Effector memory CD8-positive, alpha-beta T cell (primary cell): ENCODE measurements at regions not wholly inside any gene's neighbourhood (a gene's known extent, or its start where the extent isn't known, plus 50 kb on each side); places are given as distances from the start of the nearest gene placed in this dataset.
"Not testable (repeated sequence)": the region's sequence is repeated elsewhere in the genome, so short reads cannot be mapped to it uniquely, and the experiment has no call there.

Experiments
- ATAC-seq: fragments of 150-1000 bp; cut with Tn5 transposase; replicated peaks from 2 replicates; pipeline ENCODE4 v1.10.0; 2021; ENCODE audit warnings: mild to moderate bottlenecking, moderate library complexity
- DNase-seq, 3 experiments: peaks; one replicate each; pipeline ENCODE4 v3.0.0; 2021
- H3K27ac Mint-ChIP-seq, 2 donors: one replicate each; pipeline ENCODE4 v1.8.0; 2022; ENCODE audit warnings: mild to moderate bottlenecking in 2 of 2, mixed read lengths in 2 of 2, moderate library complexity in 2 of 2
- H3K27me3 Mint-ChIP-seq, 2 donors: one replicate each; pipeline ENCODE4 v1.8.0; 2022; ENCODE audit warnings: mixed read lengths in 2 of 2
- H3K36me3 Mint-ChIP-seq: one replicate; pipeline ENCODE4 v1.8.0; 2022; ENCODE audit warnings: mild to moderate bottlenecking, moderate library complexity, mixed read lengths; ENCODE audit not compliant: insufficient read depth
- H3K4me1 Mint-ChIP-seq, 2 donors: one replicate each; pipeline ENCODE4 v1.8.0; 2022; ENCODE audit warnings: low read depth in 2 of 2, mixed read lengths in 2 of 2
- H3K4me3 Mint-ChIP-seq, 2 donors: one replicate each; pipeline ENCODE4 v1.8.0; 2022; ENCODE audit warnings: mild to moderate bottlenecking in 2 of 2, mixed read lengths in 2 of 2, moderate library complexity in 2 of 2
- H3K9me3 Mint-ChIP-seq, 2 donors: one replicate each; pipeline ENCODE4 v1.8.0; 2022; ENCODE audit warnings: mixed read lengths in 2 of 2

DNA sequence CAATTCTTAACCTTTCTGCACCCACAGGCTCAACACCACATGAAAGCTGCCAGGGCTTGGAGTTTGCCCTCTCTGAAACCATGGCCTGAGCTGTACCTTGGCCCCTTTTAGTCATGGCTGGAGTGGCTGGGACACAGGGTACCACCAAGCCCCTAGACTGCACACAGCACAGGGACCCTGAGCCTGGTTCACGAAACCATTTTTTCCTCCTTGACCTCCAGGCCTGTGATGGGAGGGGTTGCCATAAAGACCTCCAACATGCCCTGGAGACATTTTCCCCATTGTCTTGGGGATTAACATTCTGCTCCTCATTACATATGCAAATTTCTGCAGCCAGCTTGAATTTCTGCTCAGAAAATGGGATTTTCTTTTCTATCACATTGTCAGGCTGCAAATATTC lies 113.4 kb downstream of the XPNPEP1 start:
- not testable (repeated sequence) for H3K4me1 Mint-ChIP-seq, H3K27ac Mint-ChIP-seq, H3K9me3 Mint-ChIP-seq, H3K36me3 Mint-ChIP-seq, ATAC-seq, DNase-seq, H3K4me3 Mint-ChIP-seq
- peaks cover 13 to 37% of the 10 kb centered on the region in 2 donors for H3K27me3 Mint-ChIP-seq

DNA sequence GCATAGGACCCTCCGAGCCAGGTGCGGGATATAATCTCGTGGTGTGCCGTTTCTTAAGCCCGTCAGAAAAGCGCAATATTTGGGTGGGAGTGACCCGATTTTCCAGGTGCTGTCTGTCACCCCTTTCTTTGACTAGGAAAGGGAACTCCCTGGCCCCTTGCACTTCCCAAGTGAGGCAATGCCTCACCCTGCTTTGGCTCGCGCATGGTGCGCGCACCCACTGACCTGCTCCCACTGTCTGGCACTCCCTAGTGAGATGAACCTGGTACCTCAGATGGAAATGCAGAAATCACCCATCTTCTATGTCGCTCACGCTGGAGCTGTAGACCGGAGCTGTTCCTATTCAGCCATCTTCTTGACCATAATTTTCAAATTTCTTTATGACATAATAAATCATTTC lies 122.1 kb downstream of the XPNPEP1 start:
- not testable (repeated sequence) for H3K36me3 Mint-ChIP-seq, DNase-seq, H3K4me3 Mint-ChIP-seq, ATAC-seq, H3K9me3 Mint-ChIP-seq, H3K4me1 Mint-ChIP-seq, H3K27ac Mint-ChIP-seq
- H3K27me3 Mint-ChIP-seq = peaks cover 37 to 44% of the 10 kb centered on the region in 2 donors

DNA sequence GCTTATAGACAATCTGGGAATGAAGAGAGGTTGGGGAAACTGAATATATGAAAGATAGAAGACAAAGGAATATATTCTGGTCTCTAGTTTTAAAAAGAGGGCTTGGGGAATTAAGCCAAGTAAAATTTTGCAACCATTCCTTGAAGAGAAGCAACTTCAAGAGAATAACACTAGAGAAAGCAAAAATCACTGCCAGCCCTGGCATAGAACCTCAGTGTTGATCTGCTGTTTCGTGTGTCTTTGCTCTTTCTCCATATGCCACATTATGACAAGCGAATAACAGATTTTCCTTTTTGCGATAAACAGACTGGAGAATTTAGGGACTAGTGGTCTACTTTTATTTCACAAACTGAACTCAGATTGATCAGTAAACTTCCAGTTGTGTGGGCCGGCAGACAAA lies 132.7 kb downstream of the XPNPEP1 start:
- H3K27ac Mint-ChIP-seq = no peak overlapping the region
- H3K4me1 Mint-ChIP-seq = no peaks in the 10 kb centered on the region
- no peak for DNase-seq
- peaks cover 35 to 45% of the 10 kb centered on the region in 2 donors for H3K27me3 Mint-ChIP-seq
- ATAC-seq = no peak
- peaks cover 0 to 2% of the 10 kb centered on the region in 2 donors for H3K9me3 Mint-ChIP-seq
- H3K36me3 Mint-ChIP-seq = no peaks in the 10 kb centered on the region
- H3K4me3 Mint-ChIP-seq = no peak overlapping the region

DNA sequence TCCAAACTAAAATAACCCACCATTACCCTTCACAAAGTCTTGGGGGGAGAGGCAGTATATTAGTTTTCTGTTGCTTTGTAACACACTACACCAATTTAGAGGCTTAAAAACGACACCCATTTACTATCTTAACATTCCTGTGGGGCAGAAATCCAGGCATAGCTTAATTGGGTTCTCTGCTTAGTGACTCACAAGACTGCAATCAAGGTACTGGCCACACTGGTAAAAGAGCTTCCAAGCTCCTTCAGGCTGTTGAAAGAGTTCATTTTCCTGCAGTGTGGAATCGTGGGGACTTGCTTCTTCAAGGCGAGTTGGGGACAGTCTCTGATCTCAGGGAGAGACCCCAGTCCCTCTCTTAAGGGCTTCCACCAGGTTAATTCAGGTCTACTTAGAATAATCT lies 139.1 kb downstream of the XPNPEP1 start:
- no peak overlapping the region for H3K4me3 Mint-ChIP-seq
- no peaks in the 10 kb centered on the region for H3K36me3 Mint-ChIP-seq
- DNase-seq (no peak), ATAC-seq (no peak)
- H3K9me3 Mint-ChIP-seq = no peaks in the 10 kb centered on the region
- H3K27me3 Mint-ChIP-seq = peaks cover 44 to 50% of the 10 kb centered on the region in 2 donors
- H3K27ac Mint-ChIP-seq = no peak overlapping the region
- no peaks in the 10 kb centered on the region for H3K4me1 Mint-ChIP-seq

DNA sequence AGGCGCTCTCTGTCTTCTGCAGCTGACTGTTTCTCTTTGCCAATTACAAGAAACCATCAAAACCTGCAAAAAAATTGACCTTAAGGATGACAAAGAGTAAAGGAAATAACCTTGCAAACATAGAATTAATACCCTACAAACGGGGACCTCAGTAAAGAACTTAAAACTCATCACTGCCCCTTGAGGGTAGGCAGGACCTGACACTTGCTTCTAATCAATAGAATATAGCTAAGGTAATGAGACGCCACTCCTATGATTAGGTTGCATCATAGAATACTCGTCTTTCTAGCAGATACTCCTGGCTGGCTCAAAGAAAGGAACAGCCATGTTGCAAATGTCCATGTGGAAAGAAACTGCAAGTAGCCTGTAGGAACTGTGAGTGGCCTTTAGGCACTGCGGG lies 140.0 kb downstream of the XPNPEP1 start:
- no peaks in the 10 kb centered on the region for H3K36me3 Mint-ChIP-seq

DNA sequence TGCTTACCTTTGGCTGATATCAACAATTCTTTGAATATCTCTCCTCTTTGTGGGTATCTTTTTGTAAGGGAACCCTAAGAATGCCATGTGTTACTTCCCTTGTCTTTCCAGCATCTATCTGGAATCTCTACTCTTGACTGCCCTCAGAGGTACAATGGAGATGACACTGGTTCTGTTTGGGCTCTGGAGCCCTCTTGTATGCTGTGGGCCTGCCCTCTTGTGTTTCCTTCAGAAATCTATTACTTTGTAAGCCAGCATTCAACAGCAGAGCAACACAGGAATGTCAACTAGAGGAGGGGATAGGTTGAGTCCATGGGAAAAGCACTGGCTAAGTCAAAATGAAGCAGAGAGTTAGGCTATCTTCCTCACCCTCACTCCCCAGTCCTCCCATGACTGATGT lies 142.3 kb downstream of the XPNPEP1 start:
- no peak for DNase-seq
- H3K27ac Mint-ChIP-seq = no peak overlapping the region
- peaks cover 37 to 49% of the 10 kb centered on the region in 2 donors for H3K27me3 Mint-ChIP-seq
- H3K9me3 Mint-ChIP-seq = no peaks in the 10 kb centered on the region
- no peaks in the 10 kb centered on the region for H3K36me3 Mint-ChIP-seq
- H3K4me3 Mint-ChIP-seq = no peak overlapping the region
- ATAC-seq = no peak
- H3K4me1 Mint-ChIP-seq = no peaks in the 10 kb centered on the region

More for the DNA sequence above, 140.0 kb downstream of the XPNPEP1 start:
- Mint-ChIP-seq H3K9me3 (no peaks in the 10 kb centered on the region), H3K4me1 (no peaks in the 10 kb centered on the region), H3K27ac (no peak overlapping the region), H3K27me3 (peaks cover 47 to 52% of the 10 kb centered on the region in 2 donors), H3K4me3 (no peak overlapping the region)
- DNase-seq (no peak), ATAC-seq (no peak)

DNA sequence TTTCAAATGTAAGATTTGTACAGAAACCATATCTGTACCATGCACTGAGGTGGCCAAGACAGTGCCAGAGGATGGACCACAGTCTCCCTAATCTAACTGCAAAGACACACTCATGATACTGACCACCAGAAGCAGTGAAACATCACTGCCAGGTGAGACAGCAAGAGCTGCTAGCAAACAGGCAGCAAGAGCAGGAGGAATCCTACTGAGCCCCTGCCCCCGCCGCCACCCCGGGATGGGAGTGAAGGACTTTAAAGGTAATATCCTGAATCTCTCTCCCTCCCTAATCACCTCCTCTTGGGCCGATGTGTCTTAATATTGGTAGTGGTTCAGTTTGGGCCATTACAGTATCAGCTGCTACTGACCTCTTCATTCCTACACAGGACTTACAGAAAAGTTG lies 144.3 kb downstream of the XPNPEP1 start:
- no peak overlapping the region for H3K27ac Mint-ChIP-seq
- H3K36me3 Mint-ChIP-seq = no peaks in the 10 kb centered on the region
- no peak overlapping the region for H3K4me3 Mint-ChIP-seq
- ATAC-seq (no peak), DNase-seq (no peak)
- H3K4me1 Mint-ChIP-seq = no peaks in the 10 kb centered on the region
- no peaks in the 10 kb centered on the region for H3K9me3 Mint-ChIP-seq
- H3K27me3 Mint-ChIP-seq = peaks cover 30 to 48% of the 10 kb centered on the region in 2 donors

DNA sequence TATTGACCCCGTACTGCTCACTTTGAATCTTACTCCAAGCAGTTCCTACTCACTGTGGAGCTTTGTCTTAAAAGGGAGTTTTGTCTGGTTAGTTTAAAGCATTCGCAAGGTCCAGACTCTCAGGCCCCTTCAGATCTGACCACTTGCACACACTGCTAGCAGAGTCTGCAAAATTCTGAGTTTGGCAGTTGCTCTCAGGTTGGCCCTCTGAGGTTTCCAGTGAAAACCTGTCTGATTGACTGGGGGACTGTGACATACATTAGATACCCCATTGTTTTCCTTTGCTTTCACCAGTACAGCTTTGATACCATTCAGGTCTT lies 149.2 kb downstream of the XPNPEP1 start:
- DNase-seq (no peak), ATAC-seq (no peak)
- H3K27ac Mint-ChIP-seq = no peak overlapping the region
- no peaks in the 10 kb centered on the region for H3K9me3 Mint-ChIP-seq
- no peaks in the 10 kb centered on the region for H3K4me1 Mint-ChIP-seq
- H3K36me3 Mint-ChIP-seq = no peaks in the 10 kb centered on the region
- H3K4me3 Mint-ChIP-seq = no peak overlapping the region
- peaks cover 8 to 20% of the 10 kb centered on the region in 2 donors for H3K27me3 Mint-ChIP-seq

DNA sequence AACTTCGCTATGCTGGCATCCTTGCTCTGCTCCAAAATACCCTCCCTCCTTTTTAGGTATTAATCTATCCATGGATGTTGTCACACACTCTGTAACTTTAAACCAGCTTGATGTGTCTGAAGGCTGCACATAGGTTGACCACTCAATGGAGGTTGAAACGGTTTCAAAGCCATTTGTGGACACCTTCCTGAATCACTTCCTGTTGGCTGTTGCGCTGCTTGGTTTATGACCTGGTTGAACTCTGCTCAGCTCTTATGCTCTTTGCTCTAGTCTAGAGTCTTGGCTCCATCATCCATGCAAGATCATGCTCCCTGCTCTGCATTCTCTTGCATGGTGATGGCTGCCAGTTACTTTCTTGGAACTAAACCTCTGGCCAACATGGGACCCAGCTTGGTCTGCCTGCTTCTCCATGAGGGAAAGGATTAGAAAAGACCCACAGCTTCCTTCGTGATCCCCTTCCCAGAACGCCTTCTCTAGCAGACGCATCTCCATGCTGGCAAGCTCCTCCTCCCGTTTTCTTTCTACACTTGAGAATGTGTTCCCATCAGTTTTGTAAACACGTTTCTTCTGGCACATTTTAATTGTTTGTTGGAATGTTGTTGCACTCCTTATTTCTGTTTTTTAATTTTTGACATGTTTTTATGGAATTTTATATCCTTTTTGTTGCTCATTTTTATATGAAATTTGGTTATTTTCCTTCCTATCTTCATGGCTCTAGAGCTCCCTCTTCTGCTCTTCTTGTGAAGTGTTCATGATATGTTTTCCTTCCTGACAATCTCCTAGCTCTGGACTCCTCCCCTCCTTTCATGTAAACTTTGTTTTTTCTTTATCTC lies 149.8 kb downstream of the XPNPEP1 start:
- no peak for DNase-seq
- no peaks in the 10 kb centered on the region for H3K9me3 Mint-ChIP-seq
- no peaks in the 10 kb centered on the region for H3K4me1 Mint-ChIP-seq
- no peaks in the 10 kb centered on the region for H3K36me3 Mint-ChIP-seq
- peaks cover 2 to 14% of the 10 kb centered on the region in 2 donors for H3K27me3 Mint-ChIP-seq
- no peak overlapping the region for H3K4me3 Mint-ChIP-seq
- ATAC-seq = no peak
- H3K27ac Mint-ChIP-seq = no peak overlapping the region

DNA sequence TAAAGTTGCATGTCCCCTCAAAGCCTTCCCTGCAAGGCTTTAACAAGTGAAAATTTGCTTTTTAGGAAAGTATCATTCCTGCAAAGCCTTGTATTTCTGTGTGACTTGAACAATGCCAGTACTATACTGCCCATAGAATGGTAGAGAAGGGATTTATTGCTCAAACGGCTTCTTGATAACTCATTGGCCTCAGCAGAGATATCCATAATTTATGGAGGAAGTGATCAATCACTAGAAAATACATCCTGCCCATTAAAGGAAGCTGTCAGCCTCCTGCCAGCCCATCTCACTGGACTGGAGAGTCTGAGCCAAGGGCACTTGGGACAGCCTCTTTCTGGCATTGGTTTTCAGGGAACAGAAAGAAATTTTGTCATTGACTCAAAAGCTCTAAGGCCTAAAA lies 152.6 kb downstream of the XPNPEP1 start:
- Mint-ChIP-seq H3K36me3 (no peaks in the 10 kb centered on the region), H3K27ac (no peak overlapping the region), H3K9me3 (no peaks in the 10 kb centered on the region), H3K4me3 (no peak overlapping the region), H3K27me3 (no peaks in the 10 kb centered on the region), H3K4me1 (no peaks in the 10 kb centered on the region)
- ATAC-seq (no peak), DNase-seq (no peak)

DNA sequence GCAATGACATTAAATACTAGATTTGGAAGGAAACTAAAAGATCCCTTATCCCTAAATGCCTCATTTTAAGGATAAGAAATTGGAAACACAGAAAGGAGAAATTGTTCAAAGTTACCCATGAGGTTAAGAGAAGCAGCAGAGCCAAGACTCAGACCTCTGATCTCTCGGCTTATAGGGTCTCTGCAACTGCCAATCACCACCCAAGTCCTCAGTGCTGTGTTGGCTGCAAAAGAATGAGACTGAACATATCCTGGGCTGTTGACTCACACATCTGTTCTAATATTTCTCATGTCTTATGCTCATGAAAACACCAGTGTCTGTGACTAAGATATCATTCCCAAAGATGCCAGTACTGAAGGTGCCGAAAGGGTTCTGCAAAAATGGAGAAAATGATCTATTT lies 153.3 kb downstream of the XPNPEP1 start:
- Mint-ChIP-seq H3K36me3 (no peaks in the 10 kb centered on the region), H3K4me3 (no peak overlapping the region), H3K27ac (no peak overlapping the region), H3K27me3 (no peaks in the 10 kb centered on the region), H3K4me1 (no peaks in the 10 kb centered on the region), H3K9me3 (no peaks in the 10 kb centered on the region)
- DNase-seq (no peak), ATAC-seq (no peak)

DNA sequence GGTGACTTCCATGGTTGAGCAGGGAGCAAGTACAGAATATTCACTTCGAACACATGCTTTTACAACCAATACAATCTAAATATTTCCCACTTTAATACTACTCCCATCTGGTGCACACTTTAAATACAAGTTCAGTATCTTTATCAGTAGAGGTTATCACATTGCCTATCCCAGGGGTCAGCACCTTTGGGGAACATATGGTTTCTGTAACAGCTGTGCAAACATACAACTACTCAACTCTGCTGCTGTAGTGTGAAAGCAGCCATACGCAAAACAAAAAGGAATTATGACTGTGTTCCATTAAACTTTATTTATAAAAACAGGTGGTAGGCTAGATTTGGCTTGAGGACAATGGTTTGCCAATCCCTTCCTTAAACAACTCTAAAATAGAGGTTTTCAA lies 157.5 kb downstream of the XPNPEP1 start:
- no peaks in the 10 kb centered on the region for H3K9me3 Mint-ChIP-seq
- ATAC-seq = no peak
- H3K27me3 Mint-ChIP-seq = no peaks in the 10 kb centered on the region
- no peaks in the 10 kb centered on the region for H3K4me1 Mint-ChIP-seq
- H3K27ac Mint-ChIP-seq = no peak overlapping the region
- no peak overlapping the region for H3K4me3 Mint-ChIP-seq
- H3K36me3 Mint-ChIP-seq = no peaks in the 10 kb centered on the region
- DNase-seq = no peak

DNA sequence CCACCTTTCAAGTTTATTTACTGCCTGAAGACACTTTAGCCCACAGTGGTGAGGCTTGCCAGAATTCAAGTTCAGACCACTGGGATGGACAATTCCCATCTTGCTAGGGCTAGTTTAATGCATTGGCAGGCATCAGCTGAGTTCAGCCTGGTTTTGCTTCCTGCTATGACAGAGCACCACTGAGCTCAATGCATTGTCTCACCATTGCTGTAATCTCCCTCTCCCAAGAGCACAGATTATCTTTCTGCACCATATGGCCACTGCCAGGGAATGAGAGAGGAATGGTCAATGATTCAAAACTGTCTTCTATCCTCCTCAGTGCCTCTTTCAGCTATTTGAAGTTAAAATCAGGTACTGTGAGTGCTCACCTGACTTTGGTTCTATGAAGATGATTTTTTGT lies 160.8 kb downstream of the XPNPEP1 start:
- DNase-seq (no peak), ATAC-seq (no peak)
- H3K27ac Mint-ChIP-seq = no peak overlapping the region
- no peaks in the 10 kb centered on the region for H3K4me1 Mint-ChIP-seq
- H3K27me3 Mint-ChIP-seq = peaks cover 5 to 6% of the 10 kb centered on the region in 2 donors
- no peak overlapping the region for H3K4me3 Mint-ChIP-seq
- no peaks in the 10 kb centered on the region for H3K9me3 Mint-ChIP-seq
- H3K36me3 Mint-ChIP-seq = no peaks in the 10 kb centered on the region

DNA sequence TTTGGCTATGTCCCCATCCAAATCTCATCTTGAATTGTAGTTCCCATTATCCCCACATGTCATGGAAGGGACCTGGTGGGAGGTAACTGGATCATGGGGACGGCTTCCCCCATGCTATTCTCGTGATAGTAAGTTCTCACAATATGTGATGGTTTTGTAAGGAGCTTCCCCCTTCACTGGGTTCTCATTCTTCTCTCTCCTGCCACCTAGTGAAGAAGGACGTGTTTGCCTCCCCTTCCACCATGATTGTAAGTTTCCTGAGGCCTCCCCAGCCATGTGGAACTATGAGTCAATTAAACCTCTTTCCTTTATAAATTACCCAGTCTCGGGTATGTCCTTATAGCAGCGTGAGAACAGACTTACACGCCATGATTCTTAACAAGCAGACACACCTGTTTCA lies 165.6 kb downstream of the XPNPEP1 start:
- not testable (repeated sequence) for H3K4me3 Mint-ChIP-seq, H3K4me1 Mint-ChIP-seq, H3K9me3 Mint-ChIP-seq, H3K27ac Mint-ChIP-seq, H3K36me3 Mint-ChIP-seq, ATAC-seq, DNase-seq
- H3K27me3 Mint-ChIP-seq = peaks cover 18 to 35% of the 10 kb centered on the region in 2 donors
